HepG2 (cell line): ENCODE measurements at regions not wholly inside any gene's neighbourhood (a gene's known extent, or its start where the extent isn't known, plus 50 kb on each side); places are given as distances from the start of the nearest gene placed in this dataset.

ENCODE experiments used
- ATAC-seq: fragments of 200-7000 bp; cut with Tn5 transposase; 3 replicates; pipeline ENCODE4 v1.9.1; 2020; ENCODE audit warnings: mild to moderate bottlenecking, moderate library complexity
- BruUV-seq: library from RNA; stranded (reverse); fragments of 400-500 nt; replicated peaks from 2 replicates; lab custom pipeline; 2021; lab: Mats Ljungman, UMichigan
- CTCF ChIA-PET: fragments of 300-600 bp; formaldehyde crosslinking; extraction: SDS; loops from one replicate; lab custom pipeline; 2021; ENCODE audit warnings: low total read pairs, inconsistent platforms, low intra/inter-chr PET ratio; lab: Yijun Ruan, JAX
- POLR2A ChIA-PET: fragments of 350-600 bp; sonication (Branson Sonifier 250); formaldehyde crosslinking; loops from one replicate; lab custom pipeline; 2020; ENCODE audit warnings: antibody characterized with exemption, inconsistent platforms; lab: Yijun Ruan, JAX
- DNase-seq: peaks from one replicate; pipeline ENCODE4 v3.0.0-alpha.2; 2015; ENCODE audit warnings: low spot score
- FAIRE-seq: peaks from 3 replicates; lab custom pipeline; 2011; peaks lifted over from hg19 to GRCh38; lab: Jason Lieb, UNC
- H2AFZ ChIP-seq: one replicate; pipeline ENCODE4 v1.6.1; 2011; ENCODE audit warnings: low read length, inconsistent platforms
- H3K27ac ChIP-seq: fragments of 300-600 bp; 3 replicates; pipeline ENCODE4 v1.8.0; 2011; ENCODE audit warnings: mixed run types, mild to moderate bottlenecking, mixed read lengths, low read length, inconsistent platforms; ENCODE audit not compliant: insufficient read depth; ENCODE audit errors: extremely low read length
- H3K27me3 ChIP-seq, 2 experiments: fragments of 200-600 bp in 1 of 2; 2 replicates in 1 of 2; 3 replicates in 1 of 2; pipeline versions ENCODE4 v1.6.0 to v1.8.0; 2011; ENCODE audit warnings: low read length in 2 of 2, mild to moderate bottlenecking in 2 of 2, moderate library complexity in 2 of 2, inconsistent platforms in 1 of 2; ENCODE audit not compliant: insufficient read depth in 2 of 2, control insufficient read depth in 1 of 2
- H3K36me3 ChIP-seq, 2 experiments: fragments of 200-600 bp in 1 of 2; replicated peaks in 1 of 2; 2 replicates in 1 of 2; 3 replicates in 1 of 2; pipeline versions ENCODE4 v1.5.1 to v1.8.0; 2011; ENCODE audit warnings: low read length in 2 of 2, inconsistent platforms in 1 of 2; ENCODE audit not compliant: insufficient read depth in 2 of 2, control insufficient read depth in 1 of 2
- H3K4me1 ChIP-seq: 2 replicates; pipeline ENCODE4 v1.5.1; 2012; ENCODE audit warnings: low read length, inconsistent platforms; ENCODE audit not compliant: insufficient read depth
- H3K4me2 ChIP-seq: 2 replicates; pipeline ENCODE4 v1.6.0; 2011; ENCODE audit warnings: low read depth, low read length, inconsistent platforms
- H3K4me3 ChIP-seq, 3 experiments: fragments of 200-600 bp in 1 of 3; sonication (generic), shearing (Covaris generic) in 1 of 3; replicated peaks in 1 of 3; 2 replicates each; pipeline ENCODE4 v1.5.1; 2011 to 2016; ENCODE audit warnings: low read length in 3 of 3, inconsistent platforms in 2 of 3, low read depth in 2 of 3, mild to moderate bottlenecking in 2 of 3, control low read depth in 1 of 3, mixed read lengths in 1 of 3; ENCODE audit not compliant: insufficient read depth in 1 of 3
- H3K79me2 ChIP-seq: one replicate; pipeline ENCODE4 v1.6.1; 2011; ENCODE audit warnings: low read length, inconsistent platforms; ENCODE audit not compliant: insufficient read depth
- H3K9ac ChIP-seq: 2 replicates; pipeline ENCODE4 v1.6.0; 2011; ENCODE audit warnings: mild to moderate bottlenecking, low read depth, low read length, inconsistent platforms; ENCODE audit not compliant: insufficient read depth
- H3K9me3 ChIP-seq: 2 replicates; pipeline ENCODE4 v1.5.1; 2012; ENCODE audit warnings: mild to moderate bottlenecking, low read length
- H4K20me1 ChIP-seq: 2 replicates; pipeline ENCODE4 v1.6.0; 2011; ENCODE audit warnings: inconsistent platforms, mild to moderate bottlenecking, low read length, moderate library complexity; ENCODE audit not compliant: insufficient read depth
- AKAP8 ChIP-seq: sonication (generic); formaldehyde crosslinking; IDR thresholded peaks from 2 replicates; pipeline ENCODE4 v1.5.1; 2020; ENCODE audit warnings: mild to moderate bottlenecking, missing genetic modification reagents
- HCFC1 ChIP-seq: fragments of 150-350 bp; IDR thresholded peaks from 2 replicates; pipeline ENCODE4 v1.6.1; 2014; ENCODE audit warnings: low read depth, low read length
- MTF2 ChIP-seq: sonication (generic); formaldehyde crosslinking; IDR thresholded peaks from 2 replicates; pipeline ENCODE4 v1.5.0; 2020; ENCODE audit warnings: missing genetic modification reagents, borderline replicate concordance
- NFYB ChIP-seq: sonication (generic); formaldehyde crosslinking; IDR thresholded peaks from 2 replicates; pipeline ENCODE4 v1.4.0; 2020; ENCODE audit warnings: missing genetic modification reagents
- WGBS: methylation state at CpG from one replicate; pipeline ENCODE4 v1.1.6; 2017; ENCODE audit warnings: low lambda C conversion rate; 5-methylcytosine and 5-hydroxymethylcytosine counted together
- in situ Hi-C: cut with HindIII; loops from 2 replicates; pipeline ENCODE4 v1.10.0; 2017; ENCODE audit warnings: low pct_unique_long_range_greater_than_20kb; ENCODE audit not compliant: extremely low pct_ligation_motif_present
- intact Hi-C: fragments of 100-400 bp; cut with micrococcal nuclease; formaldehyde crosslinking; loops from one replicate; pipeline ENCODE4 v1.10.0; 2022; ENCODE audit not compliant: unreplicated experiment
- TF ChIP-seq, protein P1 (sequence below): sonication (generic); formaldehyde crosslinking; IDR thresholded peaks from 2 replicates; pipeline ENCODE4 v1.9.0; 2021; ENCODE audit warnings: mild to moderate bottlenecking, missing genetic modification reagents
- TF ChIP-seq, protein P2 (sequence below): sonication (generic); formaldehyde crosslinking; IDR thresholded peaks from 2 replicates; pipeline ENCODE4 v1.4.0; 2020; ENCODE audit warnings: missing genetic modification reagents, borderline replicate concordance
- TF ChIP-seq, protein P3 (sequence below): sonication (generic); formaldehyde crosslinking; IDR thresholded peaks from 2 replicates; pipeline ENCODE4 v1.4.0; 2020; ENCODE audit warnings: missing genetic modification reagents, mild to moderate bottlenecking, borderline replicate concordance

DNA sequence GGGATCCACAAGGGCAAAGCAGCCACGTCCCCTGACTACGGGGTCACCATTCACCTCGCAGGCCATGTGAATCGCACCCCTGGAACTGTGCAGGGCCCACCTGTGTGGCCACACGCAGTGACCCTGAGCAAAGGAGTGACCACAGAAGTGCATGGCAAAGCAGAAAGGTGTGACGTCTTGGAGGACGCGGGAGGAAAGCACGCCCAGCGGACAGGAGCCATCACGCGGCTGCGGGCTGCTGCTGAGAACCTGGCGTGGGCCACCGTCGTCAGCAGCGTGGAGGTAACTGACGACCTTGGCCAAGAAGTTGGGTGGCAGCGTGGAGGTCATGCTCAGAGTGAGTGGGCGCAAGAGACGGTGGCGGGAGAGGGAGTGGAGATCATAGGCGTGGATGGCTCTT lies 76.7 kb upstream of the C1orf174 start:
- Histone ChIP-seq H3K27me3 (peaks cover 3 to 46% of the 10 kb centered on the region in 2 experiments; a peak in 2 of 5 replicates), H3K79me2 (no peaks in the 10 kb centered on the region), H3K27ac (no peak overlapping the region), H3K9ac (no peak overlapping the region), H3K9me3 (no peaks in the 10 kb centered on the region), H2AFZ (no peak overlapping the region), H3K36me3 (no peaks in the 10 kb centered on the region), H4K20me1 (no peaks in the 10 kb centered on the region), H3K4me3 (no peak overlapping the region), H3K4me2 (no peak overlapping the region), H3K4me1 (no peaks in the 10 kb centered on the region)
- ATAC-seq (no peak), FAIRE-seq (no peak), DNase-seq (no peak)
- BruUV-seq, result no TSS peak
- POLR2A ChIA-PET, result no interaction called here
- intact Hi-C loops (no loop called here), in situ Hi-C loops (no loop called here)
- TF ChIP-seq, protein P1, sequence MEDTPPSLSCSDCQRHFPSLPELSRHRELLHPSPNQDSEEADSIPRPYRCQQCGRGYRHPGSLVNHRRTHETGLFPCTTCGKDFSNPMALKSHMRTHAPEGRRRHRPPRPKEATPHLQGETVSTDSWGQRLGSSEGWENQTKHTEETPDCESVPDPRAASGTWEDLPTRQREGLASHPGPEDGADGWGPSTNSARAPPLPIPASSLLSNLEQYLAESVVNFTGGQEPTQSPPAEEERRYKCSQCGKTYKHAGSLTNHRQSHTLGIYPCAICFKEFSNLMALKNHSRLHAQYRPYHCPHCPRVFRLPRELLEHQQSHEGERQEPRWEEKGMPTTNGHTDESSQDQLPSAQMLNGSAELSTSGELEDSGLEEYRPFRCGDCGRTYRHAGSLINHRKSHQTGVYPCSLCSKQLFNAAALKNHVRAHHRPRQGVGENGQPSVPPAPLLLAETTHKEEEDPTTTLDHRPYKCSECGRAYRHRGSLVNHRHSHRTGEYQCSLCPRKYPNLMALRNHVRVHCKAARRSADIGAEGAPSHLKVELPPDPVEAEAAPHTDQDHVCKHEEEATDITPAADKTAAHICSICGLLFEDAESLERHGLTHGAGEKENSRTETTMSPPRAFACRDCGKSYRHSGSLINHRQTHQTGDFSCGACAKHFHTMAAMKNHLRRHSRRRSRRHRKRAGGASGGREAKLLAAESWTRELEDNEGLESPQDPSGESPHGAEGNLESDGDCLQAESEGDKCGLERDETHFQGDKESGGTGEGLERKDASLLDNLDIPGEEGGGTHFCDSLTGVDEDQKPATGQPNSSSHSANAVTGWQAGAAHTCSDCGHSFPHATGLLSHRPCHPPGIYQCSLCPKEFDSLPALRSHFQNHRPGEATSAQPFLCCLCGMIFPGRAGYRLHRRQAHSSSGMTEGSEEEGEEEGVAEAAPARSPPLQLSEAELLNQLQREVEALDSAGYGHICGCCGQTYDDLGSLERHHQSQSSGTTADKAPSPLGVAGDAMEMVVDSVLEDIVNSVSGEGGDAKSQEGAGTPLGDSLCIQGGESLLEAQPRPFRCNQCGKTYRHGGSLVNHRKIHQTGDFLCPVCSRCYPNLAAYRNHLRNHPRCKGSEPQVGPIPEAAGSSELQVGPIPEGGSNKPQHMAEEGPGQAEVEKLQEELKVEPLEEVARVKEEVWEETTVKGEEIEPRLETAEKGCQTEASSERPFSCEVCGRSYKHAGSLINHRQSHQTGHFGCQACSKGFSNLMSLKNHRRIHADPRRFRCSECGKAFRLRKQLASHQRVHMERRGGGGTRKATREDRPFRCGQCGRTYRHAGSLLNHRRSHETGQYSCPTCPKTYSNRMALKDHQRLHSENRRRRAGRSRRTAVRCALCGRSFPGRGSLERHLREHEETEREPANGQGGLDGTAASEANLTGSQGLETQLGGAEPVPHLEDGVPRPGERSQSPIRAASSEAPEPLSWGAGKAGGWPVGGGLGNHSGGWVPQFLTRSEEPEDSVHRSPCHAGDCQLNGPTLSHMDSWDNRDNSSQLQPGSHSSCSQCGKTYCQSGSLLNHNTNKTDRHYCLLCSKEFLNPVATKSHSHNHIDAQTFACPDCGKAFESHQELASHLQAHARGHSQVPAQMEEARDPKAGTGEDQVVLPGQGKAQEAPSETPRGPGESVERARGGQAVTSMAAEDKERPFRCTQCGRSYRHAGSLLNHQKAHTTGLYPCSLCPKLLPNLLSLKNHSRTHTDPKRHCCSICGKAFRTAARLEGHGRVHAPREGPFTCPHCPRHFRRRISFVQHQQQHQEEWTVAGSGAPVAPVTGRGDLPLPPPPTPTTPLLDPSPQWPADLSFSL (CRISPR knock-in tag), result no peak
- no peak for TF ChIP-seq AKAP8 (CRISPR knock-in tag)
- TF ChIP-seq NFYB (CRISPR knock-in tag), result no peak
- TF ChIP-seq, protein P2, sequence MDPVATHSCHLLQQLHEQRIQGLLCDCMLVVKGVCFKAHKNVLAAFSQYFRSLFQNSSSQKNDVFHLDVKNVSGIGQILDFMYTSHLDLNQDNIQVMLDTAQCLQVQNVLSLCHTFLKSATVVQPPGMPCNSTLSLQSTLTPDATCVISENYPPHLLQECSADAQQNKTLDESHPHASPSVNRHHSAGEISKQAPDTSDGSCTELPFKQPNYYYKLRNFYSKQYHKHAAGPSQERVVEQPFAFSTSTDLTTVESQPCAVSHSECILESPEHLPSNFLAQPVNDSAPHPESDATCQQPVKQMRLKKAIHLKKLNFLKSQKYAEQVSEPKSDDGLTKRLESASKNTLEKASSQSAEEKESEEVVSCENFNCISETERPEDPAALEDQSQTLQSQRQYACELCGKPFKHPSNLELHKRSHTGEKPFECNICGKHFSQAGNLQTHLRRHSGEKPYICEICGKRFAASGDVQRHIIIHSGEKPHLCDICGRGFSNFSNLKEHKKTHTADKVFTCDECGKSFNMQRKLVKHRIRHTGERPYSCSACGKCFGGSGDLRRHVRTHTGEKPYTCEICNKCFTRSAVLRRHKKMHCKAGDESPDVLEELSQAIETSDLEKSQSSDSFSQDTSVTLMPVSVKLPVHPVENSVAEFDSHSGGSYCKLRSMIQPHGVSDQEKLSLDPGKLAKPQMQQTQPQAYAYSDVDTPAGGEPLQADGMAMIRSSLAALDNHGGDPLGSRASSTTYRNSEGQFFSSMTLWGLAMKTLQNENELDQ, result no peak
- no peak for TF ChIP-seq HCFC1
- TF ChIP-seq MTF2 (CRISPR knock-in tag), result no peak
- TF ChIP-seq, protein P3, sequence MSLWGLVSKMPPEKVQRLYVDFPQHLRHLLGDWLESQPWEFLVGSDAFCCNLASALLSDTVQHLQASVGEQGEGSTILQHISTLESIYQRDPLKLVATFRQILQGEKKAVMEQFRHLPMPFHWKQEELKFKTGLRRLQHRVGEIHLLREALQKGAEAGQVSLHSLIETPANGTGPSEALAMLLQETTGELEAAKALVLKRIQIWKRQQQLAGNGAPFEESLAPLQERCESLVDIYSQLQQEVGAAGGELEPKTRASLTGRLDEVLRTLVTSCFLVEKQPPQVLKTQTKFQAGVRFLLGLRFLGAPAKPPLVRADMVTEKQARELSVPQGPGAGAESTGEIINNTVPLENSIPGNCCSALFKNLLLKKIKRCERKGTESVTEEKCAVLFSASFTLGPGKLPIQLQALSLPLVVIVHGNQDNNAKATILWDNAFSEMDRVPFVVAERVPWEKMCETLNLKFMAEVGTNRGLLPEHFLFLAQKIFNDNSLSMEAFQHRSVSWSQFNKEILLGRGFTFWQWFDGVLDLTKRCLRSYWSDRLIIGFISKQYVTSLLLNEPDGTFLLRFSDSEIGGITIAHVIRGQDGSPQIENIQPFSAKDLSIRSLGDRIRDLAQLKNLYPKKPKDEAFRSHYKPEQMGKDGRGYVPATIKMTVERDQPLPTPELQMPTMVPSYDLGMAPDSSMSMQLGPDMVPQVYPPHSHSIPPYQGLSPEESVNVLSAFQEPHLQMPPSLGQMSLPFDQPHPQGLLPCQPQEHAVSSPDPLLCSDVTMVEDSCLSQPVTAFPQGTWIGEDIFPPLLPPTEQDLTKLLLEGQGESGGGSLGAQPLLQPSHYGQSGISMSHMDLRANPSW (CRISPR knock-in tag), result no peak
- CTCF ChIA-PET, result no interaction called here
- 56% methylated on average over 23 of the region's 23 CpGs for WGBS
